CD4-positive, alpha-beta T cell treated with Interleukin-21 for 1 hour (primary cell): ENCODE measurements at regions not wholly inside any gene's neighbourhood (a gene's known extent, or its start where the extent isn't known, plus 50 kb on each side); places are given as distances from the start of the nearest gene placed in this dataset.

Experiments
- DNase-seq: peaks from one replicate; pipeline ENCODE4 v3.0.0-alpha.2; 2020

DNA sequence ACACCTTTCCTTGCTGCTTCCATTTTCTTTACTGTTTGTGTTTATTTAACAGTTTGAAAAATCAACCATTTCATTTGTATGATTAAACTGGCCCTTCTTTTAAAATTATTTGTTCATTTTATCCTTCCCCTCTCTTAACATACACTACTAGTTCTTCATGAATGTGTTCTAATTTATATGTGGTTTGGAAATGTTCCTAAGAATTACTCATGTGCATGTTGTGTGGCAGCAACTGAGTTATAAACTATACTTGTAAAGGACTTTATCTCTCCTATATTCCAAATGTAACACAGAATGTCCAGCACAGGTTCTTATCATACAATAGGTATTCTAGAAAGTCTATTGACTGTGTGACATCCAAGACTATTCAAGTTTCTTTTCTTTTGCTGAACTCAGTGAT is 358.2 kb upstream of the MEF2C start:
- no peak for DNase-seq

DNA sequence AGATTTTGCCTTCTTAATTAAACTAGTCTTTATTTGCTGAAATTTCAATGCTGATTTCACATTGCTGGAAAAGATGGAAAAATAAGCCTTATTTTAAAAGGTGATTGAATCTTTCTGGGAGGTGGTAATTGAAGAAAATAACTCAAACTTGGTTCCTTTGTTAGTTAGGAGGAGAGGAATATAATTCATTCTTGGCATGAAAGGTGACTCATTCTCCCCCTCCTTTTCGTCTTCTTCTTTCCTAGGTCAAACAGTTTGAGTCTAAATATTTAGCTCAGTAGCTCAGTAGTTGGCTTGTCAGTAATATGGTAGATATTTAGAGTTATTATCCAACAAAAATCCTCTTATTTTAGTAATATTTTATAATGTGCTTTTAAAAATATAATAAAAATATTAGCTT is 353.9 kb upstream of the MEF2C start:
- no peak for DNase-seq

DNA sequence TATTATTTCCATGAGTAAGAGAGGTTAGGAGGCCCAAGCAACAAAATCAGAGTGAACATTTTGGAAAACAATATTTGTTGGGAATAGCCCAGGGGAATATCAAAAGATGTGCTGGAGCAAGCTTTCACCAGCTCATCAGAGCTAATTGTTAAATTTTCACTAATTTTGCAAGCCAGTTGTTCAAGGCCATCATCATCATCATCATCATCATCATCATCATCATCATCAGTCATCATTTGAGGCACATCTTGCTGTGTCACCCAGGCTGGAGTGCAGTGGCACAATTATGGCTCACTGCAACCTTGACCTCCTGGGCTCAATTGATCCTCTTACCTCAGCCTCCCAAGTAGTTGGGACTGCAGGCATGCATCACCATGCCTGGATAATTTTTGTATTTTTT is 350.5 kb upstream of the MEF2C start:
- DNase-seq, result no peak

DNA sequence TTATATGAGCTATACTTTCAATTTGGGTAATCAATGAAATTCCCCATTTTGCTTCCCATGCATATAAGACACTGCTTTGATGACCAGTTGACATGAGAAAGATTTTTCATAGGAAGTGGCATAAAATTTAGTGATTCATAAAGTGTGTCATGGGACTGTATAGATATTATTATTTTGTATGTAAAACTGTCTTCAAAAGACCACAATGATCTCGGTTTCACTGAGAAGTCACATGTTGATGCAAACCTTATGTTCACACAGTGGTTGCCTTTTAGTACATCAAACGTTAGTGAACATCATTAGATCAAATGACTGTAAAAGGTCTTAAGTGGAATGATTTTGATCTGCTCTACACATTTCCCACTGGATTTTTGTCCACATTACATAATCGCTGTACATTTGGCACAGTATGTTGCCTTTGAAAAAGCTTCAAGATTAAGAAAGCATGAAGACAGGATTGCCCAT is 349.2 kb upstream of the MEF2C start:
- no peak for DNase-seq

DNA sequence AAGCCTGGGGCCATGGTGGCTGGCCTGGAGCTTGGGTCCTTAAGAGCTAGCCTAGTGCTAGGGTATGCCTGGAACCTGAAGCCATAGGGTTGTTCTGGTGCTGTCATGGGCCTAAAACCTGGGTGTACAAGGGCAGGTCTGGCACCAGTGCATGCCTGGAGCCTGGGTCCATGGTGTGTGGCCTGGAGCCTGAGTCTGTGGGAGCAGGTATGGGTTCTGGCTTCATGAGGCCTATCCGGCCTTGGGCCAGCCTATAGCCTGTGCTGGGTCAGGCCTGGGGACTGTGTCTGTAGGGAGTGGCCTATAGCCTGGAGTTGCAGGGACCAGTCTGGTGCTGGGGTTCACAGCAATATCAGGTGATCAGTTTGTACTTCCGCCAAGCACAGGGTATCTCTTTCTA is 347.2 kb upstream of the MEF2C start:
- DNase-seq, result no peak

DNA sequence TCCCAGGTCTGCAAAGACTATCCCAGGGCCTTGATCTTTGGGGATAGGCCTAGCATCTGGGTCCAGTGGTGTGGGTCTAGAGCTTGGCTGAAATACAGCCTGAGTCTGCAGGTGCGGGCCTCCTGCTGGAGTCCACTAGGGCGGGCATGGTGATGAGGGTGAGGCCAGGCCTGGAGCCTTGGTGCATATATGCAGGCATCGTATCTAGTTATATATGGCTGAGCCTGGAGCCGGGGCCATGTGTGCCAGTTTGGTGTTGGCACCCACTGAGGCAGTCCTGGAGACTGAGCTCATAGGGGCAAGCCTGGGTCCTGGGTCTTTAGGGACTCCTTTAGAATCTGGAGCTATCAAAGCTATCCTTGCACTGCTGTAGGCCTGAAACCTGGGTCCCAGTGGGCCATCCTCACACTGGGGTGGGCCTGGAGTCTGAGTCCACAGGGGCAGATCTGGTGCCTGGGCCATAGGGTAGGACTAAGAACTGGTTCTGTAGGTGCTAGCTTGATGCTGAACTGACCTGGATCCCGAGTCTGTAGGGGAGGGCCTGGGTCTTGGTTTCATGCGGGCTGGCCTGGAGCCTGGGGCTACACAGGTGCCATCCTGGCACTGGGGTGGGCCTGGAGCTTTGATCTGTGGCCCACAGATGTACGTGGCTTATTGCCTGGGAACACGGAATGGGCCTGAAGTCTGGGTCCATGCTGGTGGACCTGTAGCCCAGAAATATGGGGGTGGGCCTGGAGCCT is 346.5 kb upstream of the MEF2C start:
- no peak for DNase-seq

DNA sequence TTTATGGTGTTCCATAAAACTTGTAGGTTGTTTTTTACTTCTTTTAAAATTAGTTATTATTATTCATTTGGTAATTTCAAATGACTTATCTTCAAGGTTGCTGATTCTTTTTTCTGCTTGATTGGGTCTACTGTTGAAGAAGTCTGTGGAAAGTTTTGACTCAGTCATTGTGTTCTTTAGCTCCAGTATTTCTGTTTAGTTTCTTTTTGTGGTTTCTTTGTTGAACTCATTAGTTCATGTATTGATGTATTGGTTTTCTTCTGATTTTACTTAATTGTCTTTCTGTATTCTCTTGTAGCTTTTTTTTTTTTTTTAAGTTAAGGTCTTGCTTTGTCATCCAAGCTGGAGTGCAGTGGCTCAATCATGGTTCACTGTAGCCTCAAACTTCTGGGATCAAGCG is 345.4 kb upstream of the MEF2C start:
- no peak for DNase-seq

DNA sequence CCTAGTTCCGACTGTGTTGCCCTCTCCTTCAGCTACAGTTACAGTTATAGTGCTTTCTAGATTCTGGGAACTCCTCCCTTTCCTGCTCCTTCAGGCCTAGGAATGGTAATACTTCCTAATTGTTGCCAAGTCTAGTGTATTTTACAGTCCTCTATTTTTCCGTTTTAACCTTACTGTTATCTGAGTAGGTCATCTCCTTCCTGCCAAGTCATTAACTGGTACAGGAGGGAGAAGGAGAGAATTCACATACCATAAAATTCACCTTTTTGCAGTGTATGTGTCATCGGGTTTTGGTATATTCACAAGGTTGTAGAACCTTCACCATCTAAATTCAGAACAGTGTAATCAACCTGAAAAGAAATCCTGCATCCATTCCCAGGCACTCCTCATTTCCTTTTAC is 335.4 kb upstream of the MEF2C start:
- DNase-seq, result no peak

DNA sequence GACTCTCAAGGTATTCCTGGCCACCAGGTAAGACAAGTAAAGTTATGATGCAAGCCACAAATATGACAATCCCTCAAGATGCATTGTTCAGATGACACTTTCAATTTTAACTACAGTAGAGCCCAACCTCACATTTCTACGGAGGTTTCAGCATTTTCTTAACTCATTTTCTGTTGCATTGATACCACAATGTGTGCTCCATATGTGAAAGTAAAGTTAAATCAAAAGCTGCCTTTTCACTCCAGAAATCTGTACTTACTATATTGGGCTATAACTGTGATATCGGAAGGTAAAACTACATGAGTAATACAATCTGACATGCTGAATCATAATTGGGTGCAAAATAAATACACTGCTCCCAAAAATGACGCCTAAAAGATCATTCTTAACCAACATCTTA is 333.6 kb upstream of the MEF2C start:
- no peak for DNase-seq

DNA sequence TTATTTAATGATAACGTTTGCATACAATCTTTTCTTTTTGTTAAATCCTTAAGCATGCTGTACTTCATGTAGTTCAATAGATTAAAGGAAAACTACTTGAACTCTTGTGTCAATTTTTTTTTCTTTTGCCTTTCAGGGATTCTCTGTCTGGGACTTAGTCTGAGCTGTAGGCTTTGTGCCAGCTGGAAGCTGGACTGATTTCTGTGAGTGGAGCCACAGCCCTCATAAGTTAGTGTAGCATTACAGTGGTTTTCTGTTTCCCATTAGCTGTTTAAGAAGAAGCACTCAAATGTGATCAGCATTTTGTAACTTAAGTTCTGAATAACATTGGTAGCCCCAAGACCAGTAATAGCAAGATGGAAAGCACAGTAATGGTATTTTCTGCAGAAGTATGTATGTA is 330.6 kb upstream of the MEF2C start:
- DNase-seq, result no peak

DNA sequence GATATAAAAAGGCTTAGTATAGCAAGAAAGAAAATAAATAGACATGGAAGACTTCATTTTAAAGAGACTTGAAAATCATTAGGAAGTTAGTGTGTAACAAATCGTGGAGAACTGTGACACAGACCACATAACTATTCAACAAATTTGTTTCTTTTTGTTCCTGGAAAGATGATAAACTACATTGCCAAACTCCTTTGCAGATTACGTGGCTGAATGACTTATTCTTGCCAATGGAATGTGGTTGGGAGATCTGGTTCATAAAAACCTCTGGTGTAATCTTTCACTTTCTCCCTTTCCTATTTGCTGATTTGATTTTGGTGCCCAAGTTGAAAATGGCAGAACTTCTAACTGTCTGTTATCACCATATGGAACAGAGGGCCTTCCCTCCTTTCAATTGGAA is 328.9 kb upstream of the MEF2C start:
- no peak for DNase-seq

DNA sequence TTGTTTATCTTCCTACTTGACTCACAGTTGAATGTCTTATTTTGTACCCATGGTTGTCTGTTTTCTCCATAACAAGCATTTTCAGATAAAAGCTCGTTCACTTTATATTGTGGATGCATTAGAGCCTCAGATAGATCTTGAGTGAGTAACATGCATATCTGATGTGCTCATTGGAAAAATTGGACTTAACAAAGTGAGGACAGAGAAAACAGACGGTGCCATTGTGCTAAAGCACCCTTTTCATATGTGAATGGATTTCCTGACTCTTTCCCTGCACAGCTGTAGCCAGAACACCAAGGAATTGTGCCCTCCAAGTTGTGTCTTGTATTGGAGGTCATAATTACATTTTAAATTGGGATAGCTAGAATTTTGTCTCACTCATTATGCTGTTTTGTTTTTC is 325.8 kb upstream of the MEF2C start:
- DNase-seq, result no peak

DNA sequence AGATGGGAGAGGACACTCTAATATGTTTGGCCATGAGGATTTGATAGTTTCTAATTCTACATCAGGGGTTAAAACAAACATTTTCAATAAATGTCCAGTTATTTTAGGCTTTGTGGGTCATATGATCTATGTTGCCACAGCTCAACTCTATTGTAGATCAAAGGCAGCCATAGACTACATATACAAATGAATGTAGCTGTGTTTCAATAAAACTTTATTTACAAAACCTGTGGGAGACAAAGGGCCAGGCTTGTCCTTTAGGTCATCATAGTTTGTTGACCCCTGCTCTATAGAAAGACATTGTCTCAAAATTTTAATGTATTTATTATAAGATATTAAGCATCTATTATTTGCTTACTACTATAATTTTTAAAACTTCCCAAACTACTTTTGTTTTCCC is 325.4 kb upstream of the MEF2C start:
- DNase-seq, result no peak

DNA sequence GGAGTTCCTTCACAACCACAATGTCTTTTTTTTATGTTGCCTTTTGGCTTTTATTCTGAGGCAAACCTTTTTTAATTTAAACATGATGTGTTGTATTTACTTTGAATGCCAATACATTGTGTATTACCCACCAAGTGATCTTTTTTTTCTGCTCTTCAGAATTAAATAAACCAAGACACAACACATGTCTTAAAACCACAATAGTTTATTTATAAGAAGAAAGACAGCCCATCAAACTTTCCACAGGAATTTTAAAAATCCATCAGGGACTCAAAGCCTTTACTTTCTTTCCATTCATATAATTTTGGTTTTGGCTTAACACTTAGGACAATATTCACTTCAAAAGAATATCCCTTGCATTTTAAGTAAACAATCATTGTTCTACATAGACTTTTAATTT is 321.8 kb upstream of the MEF2C start:
- no peak for DNase-seq

DNA sequence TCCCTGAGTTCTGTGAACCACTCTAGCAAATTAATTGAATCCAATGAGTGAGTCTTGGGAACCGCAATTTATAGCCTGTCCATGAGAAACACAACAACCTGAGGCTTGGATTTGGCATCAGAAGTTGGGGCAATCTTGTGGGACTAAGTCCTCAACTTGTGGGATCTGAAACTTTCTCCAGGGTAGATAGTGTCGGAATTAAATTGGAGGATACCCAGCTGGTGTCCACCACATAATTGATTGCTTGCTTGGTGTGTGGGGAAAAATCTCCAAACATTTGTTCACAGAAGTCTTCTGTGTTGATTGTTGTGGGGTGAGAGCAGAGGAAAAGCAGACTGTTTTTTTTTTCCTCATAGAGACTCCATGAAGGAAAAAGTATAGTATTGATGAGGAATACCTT is 320.6 kb upstream of the MEF2C start:
- DNase-seq, result no peak

DNA sequence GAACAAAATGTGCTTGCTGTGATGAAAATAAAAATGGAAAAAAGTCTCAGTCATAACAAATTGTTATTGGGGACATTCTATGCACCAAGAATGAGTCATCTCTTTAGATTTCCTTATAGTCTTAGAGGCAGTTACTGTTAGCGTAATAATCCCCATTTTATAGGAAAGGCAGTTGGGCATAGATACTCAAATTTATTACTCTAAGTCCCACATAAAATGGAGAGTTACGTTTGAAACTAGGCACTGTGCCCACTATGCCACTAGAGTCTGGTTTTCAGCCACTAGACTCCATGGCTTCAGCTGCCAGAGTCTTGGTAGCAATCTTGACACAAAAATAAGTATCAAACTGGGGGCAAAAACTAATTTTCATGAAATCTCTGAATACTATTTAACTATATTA is 317.9 kb upstream of the MEF2C start:
- no peak for DNase-seq

DNA sequence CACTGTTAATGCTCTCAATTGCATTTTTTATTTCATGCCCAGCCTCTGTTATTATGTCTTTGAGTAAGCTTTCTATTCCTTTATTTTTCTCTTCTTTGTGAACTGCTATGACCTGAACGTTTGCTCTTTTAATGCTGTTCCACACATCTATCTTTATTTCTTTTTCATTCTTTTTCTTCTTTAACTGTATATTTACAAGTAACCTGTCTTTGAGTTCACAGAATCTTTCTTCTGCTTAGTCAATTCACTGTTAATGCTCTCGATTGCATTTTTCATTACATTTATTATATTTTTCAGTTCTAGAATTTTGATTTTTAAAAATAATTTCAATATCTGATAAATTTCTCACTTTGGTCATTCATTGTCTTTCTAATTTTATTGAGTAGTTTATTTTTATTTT is 316.3 kb upstream of the MEF2C start:
- no peak for DNase-seq

DNA sequence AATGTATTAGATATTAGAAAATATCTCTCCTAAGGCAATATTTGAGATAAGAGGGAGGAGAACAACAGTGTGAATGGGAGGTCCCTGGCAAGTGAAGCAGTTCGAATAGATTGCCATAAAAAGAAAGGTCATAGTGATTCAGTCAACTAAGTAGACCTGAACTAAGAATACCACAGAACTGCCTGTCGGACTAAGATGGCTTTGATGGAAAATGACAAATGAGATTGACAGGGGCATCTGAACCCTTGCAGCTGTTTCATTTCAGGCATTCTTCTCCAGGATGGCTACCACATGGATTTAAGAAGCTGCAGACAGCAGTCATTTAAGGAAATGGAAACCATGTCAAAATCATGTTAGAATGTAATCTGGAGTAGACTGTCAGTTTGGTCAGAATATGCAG is 308.4 kb upstream of the MEF2C start:
- no peak for DNase-seq

DNA sequence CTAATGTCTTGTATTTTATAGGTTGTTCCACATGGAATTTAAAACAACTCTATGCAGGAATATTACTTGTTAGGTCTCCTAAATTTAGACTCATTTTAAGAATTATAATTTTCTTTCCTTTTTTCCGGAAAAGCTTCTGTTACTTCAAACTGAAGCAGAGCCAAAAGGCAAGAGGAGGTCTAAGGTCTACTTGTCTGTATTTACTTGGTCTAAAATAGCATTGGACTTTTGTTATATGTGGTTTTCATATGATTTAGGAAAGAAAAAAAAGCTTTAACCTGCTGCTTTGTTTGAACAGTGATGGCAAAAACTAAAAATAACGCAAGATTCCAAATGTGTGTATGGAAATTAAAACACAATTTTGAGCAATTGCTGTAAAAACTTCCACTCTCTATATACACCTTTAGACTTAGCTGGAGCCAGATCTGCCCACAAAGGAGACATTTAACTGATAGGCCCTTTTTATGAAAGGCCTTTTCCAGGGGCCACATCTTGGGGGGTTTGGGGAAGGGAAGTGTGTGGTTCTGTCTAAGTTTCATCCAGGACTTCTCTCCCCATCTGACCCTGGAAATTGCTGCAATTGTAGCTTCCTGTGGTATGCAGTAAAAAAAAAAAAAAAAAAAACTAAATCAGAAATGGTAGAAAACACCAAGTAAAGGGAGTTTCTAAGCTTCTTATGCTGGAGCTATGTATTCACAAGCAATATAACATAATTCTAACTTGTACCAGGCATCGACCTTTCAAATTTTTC is 307.7 kb upstream of the MEF2C start:
- no peak for DNase-seq

DNA sequence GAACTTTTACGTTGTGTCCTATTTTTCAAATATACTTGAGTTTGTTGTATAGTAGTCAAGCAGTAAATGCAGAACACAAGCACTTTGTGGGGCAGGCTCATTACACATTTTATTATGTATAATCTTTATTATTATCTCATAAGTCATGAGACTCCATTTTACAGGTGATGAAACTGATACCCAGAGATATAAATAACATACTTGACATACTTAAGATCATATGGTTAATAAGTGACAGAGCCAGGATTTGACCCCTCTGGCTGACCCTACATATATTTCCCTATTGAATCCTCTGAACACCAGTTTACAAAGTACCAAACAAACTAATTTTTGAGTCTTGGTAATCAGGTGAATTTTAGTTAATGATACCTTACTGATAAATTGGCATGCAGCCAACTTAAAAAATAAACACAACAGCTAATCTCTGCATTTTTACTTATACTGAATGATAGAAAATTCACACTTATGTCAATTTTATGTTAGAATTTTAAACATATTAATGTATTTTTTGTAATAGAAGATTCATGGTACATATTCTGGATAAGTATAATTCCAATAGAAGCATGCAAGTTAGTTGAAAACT is 305.0 kb upstream of the MEF2C start:
- no peak for DNase-seq

DNA sequence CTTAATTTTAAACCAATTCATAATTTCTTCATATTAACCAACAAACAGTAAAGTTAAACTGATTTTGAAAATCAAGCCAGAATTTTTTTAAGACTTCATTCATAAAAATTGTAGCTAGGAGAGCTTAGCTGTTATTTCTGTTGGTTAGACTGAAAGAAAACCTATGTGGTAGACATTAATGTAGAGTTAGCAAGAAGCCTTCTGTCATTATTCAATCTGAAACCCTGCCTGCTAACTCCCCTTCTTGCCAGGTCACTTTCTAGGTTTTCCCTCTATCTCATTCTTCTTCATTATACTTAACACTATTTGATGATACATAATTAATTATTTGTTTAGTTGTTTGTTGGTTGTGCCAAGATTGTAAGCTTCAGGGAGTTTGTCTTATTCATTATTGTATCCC is 304.3 kb upstream of the MEF2C start:
- no peak for DNase-seq

DNA sequence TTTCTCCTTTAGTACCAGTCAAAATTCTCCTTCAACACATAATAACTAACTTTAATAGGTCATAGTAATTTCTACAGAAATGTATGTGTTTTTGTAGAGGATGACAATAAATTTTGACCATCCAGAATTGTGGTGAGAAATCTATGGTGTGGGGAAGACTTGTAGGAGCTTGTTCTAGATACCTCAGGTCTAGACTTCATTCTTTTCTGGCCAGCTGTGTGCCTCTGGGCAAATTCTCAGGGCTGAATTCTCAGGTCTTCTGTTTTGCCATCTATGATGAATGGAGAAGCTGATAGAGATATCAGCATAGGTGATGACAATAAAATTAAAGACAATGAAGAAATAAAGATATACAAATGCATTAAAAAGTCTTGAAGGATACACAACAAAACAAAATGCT is 298.6 kb upstream of the MEF2C start:
- DNase-seq, result no peak

DNA sequence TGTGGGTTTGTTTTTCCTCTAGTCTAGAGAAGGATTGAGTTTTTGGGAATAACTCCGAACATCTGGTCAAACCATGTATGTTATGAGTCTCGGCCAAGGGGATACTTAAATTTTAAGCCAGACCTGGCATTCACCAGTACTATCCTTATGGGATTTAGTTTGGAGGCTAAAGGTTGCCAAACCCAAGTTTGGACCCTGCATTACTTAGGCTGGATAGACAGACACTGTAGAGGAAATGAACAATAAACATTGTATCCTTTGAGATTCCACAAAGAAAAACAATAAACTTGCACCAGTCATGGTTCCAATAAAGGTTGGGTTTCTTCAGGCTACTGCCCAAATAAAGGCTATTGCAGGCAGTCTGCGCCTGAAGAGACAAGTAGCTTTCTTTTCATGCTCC is 296.7 kb upstream of the MEF2C start:
- DNase-seq, result no peak

DNA sequence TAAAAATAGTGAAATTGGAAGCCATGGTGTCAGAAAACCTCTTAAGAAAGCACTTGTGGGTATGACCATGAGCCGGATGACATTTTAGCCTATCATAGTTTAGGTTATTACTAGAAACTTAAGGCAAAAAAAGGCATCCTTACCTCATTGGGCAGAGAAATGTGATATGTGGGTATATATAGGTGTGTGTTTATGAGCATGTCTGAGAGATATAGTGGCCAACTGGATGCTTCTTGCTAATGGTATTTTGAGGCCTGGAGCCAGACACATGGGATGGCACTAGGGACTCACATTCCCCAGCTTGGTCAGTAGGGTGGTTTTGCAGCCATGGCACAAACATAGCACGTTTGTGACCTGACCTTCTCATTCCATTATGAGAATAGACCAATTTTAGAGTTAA is 295.6 kb upstream of the MEF2C start:
- no peak for DNase-seq

DNA sequence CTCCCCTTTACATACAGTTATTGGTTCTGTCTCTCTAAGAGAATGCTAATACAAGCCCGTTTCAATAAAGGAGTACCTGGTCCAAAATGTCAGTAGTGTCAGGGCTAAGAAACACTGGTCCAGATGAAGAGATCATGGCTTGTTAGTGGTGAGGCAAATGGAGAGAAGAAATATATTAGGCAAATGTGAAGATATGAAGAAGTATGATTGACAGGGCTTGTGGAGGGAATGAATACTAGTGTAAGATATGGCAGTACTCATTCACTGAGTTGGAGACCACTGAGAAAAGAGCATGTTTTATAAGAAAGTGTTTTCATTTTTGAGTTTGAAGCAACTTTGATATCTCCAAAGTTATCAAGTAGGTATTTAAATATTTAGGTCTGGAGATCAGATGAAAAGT is 290.5 kb upstream of the MEF2C start:
- DNase-seq, result no peak
